H9 (cell line): ENCODE measurements at regions not wholly inside any gene's neighbourhood (a gene's known extent, or its start where the extent isn't known, plus 50 kb on each side); places are given as distances from the start of the nearest gene placed in this dataset.
A peak's percentile ranks its signal among the peaks of the same experiment; 100 is the strongest.

Experiments used
- DNase-seq: peaks from one replicate; pipeline ENCODE4 v3.0.0-alpha.2; 2017
- H2AFZ ChIP-seq: one replicate; pipeline ENCODE4 v1.6.1; 2013; ENCODE audit warnings: mild to moderate bottlenecking, low read length, control low read depth, moderate library complexity
- H2AK5ac ChIP-seq: 2 replicates; pipeline ENCODE4 v1.6.1; 2013; ENCODE audit warnings: low read length, control low read depth, mixed read lengths; ENCODE audit not compliant: insufficient read length
- H2BK120ac ChIP-seq: one replicate; pipeline ENCODE4 v1.6.1; 2013; ENCODE audit warnings: low read depth, mild to moderate bottlenecking, low read length, control low read depth, inconsistent platforms; ENCODE audit not compliant: poor library complexity, severe bottlenecking
- H2BK12ac ChIP-seq: 2 replicates; pipeline ENCODE4 v1.6.1; 2013; ENCODE audit warnings: low read length, control low read depth, mixed read lengths, low read depth; ENCODE audit not compliant: insufficient read length
- H2BK15ac ChIP-seq: 2 replicates; pipeline ENCODE4 v1.6.1; 2013; ENCODE audit warnings: low read depth, low read length, control low read depth
- H2BK20ac ChIP-seq: one replicate; pipeline ENCODE4 v1.6.1; 2013; ENCODE audit warnings: low read depth, mild to moderate bottlenecking, low read length, control low read depth, inconsistent platforms; ENCODE audit not compliant: poor library complexity, severe bottlenecking
- H2BK5ac ChIP-seq: 2 replicates; pipeline ENCODE4 v1.6.1; 2013; ENCODE audit warnings: low read length, control low read depth, mixed read lengths; ENCODE audit not compliant: insufficient read length
- H3K14ac ChIP-seq: 2 replicates; pipeline ENCODE4 v1.6.1; 2013; ENCODE audit warnings: low read length, control low read depth; ENCODE audit not compliant: insufficient read depth
- H3K18ac ChIP-seq: 2 replicates; pipeline ENCODE4 v1.6.1; 2013; ENCODE audit warnings: low read depth, mild to moderate bottlenecking, mixed read lengths, low read length, control low read depth; ENCODE audit not compliant: insufficient read length
- H3K23ac ChIP-seq: 2 replicates; pipeline ENCODE4 v1.6.1; 2013; ENCODE audit warnings: low read length, control low read depth, mixed read lengths, low read depth; ENCODE audit not compliant: insufficient read length
- H3K23me2 ChIP-seq: 2 replicates; pipeline ENCODE4 v1.6.1; 2013; ENCODE audit warnings: low read depth, mild to moderate bottlenecking, mixed read lengths, low read length, control low read depth; ENCODE audit not compliant: insufficient read length, poor library complexity, severe bottlenecking
- H3K27ac ChIP-seq: 2 replicates; pipeline ENCODE4 v1.5.1; 2013; ENCODE audit warnings: low read length, control low read depth, mixed read lengths, low read depth; ENCODE audit not compliant: insufficient read length
- H3K27me3 ChIP-seq: 2 replicates; pipeline ENCODE4 v1.6.1; 2013; ENCODE audit warnings: low read length, control low read depth, inconsistent platforms; ENCODE audit not compliant: insufficient read depth
- H3K4ac ChIP-seq: 2 replicates; pipeline ENCODE4 v1.6.1; 2013; ENCODE audit warnings: low read depth, mild to moderate bottlenecking, control low read depth, inconsistent platforms, low read length, moderate library complexity
- H3K4me1 ChIP-seq: 2 replicates; pipeline ENCODE4 v1.6.1; 2013; ENCODE audit warnings: low read length, control low read depth, inconsistent platforms; ENCODE audit not compliant: insufficient read depth
- H3K4me2 ChIP-seq: 2 replicates; pipeline ENCODE4 v1.6.1; 2013; ENCODE audit warnings: low read length, control low read depth, mixed read lengths; ENCODE audit not compliant: insufficient read length, insufficient read depth
- H3K56ac ChIP-seq: 2 replicates; pipeline ENCODE4 v1.6.1; 2013; ENCODE audit warnings: low read depth, mild to moderate bottlenecking, mixed read lengths, low read length, control low read depth; ENCODE audit not compliant: insufficient read length
- H3K79me1 ChIP-seq: 2 replicates; pipeline ENCODE4 v1.6.1; 2013; ENCODE audit warnings: low read depth, mild to moderate bottlenecking, moderate library complexity, low read length, control low read depth, inconsistent platforms; ENCODE audit not compliant: insufficient read depth, poor library complexity, severe bottlenecking
- H3K79me2 ChIP-seq: 2 replicates; pipeline ENCODE4 v1.6.1; 2013; ENCODE audit warnings: low read length, control low read depth, inconsistent platforms; ENCODE audit not compliant: insufficient read depth
- H3K9ac ChIP-seq: 2 replicates; pipeline ENCODE4 v1.6.1; 2013; ENCODE audit warnings: low read length, control low read depth, mixed read lengths; ENCODE audit not compliant: insufficient read length; ENCODE audit errors: extremely low read depth
- H3K9me3 ChIP-seq: one replicate; pipeline ENCODE4 v1.6.1; 2013; ENCODE audit warnings: low read depth, low read length, inconsistent platforms; ENCODE audit not compliant: control insufficient read depth
- H3T11ph ChIP-seq: one replicate; pipeline ENCODE4 v1.6.1; 2013; ENCODE audit warnings: mild to moderate bottlenecking, low read length, control low read depth, inconsistent platforms
- H4K20me1 ChIP-seq: one replicate; pipeline ENCODE4 v1.6.1; 2013; ENCODE audit not compliant: control insufficient read depth, insufficient read length, insufficient read depth
- H4K5ac ChIP-seq: 2 replicates; pipeline ENCODE4 v1.6.1; 2013; ENCODE audit warnings: low read depth, mild to moderate bottlenecking, mixed read lengths, low read length, control low read depth; ENCODE audit not compliant: insufficient read length
- H4K8ac ChIP-seq: replicated peaks from 2 replicates; pipeline ENCODE4 v1.6.1; 2013; ENCODE audit warnings: low read length, control low read depth, mixed read lengths, low read depth; ENCODE audit not compliant: insufficient read length
- H4K91ac ChIP-seq: 2 replicates; pipeline ENCODE4 v1.6.1; 2013; ENCODE audit warnings: low read depth, mild to moderate bottlenecking, moderate library complexity, mixed read lengths, low read length, control low read depth; ENCODE audit not compliant: insufficient read length
- H3K27ac Mint-ChIP-seq, 3 experiments: 2 replicates in 2 of 3; 3 replicates in 1 of 3; pipeline ENCODE4 v1.8.0; 2020 to 2021; ENCODE audit warnings: mixed read lengths in 3 of 3, mild to moderate bottlenecking in 1 of 3, moderate library complexity in 1 of 3
- H3K27me3 Mint-ChIP-seq: 2 replicates; pipeline ENCODE4 v1.8.0; 2021; ENCODE audit warnings: low read depth, mild to moderate bottlenecking, moderate library complexity, mixed read lengths
- H3K36me3 Mint-ChIP-seq, 3 experiments: 2 replicates in 2 of 3; 3 replicates in 1 of 3; pipeline ENCODE4 v1.8.0; 2020 to 2021; ENCODE audit warnings: low read depth in 3 of 3, mixed read lengths in 3 of 3; ENCODE audit not compliant: insufficient read depth in 1 of 3
- H3K4me1 Mint-ChIP-seq, 2 experiments: 2 replicates each; pipeline ENCODE4 v1.8.0; 2020; ENCODE audit warnings: mixed read lengths in 2 of 2
- H3K4me3 Mint-ChIP-seq, 2 experiments: 2 replicates in 1 of 2; 3 replicates in 1 of 2; pipeline ENCODE4 v1.8.0; 2020 to 2021; ENCODE audit warnings: mild to moderate bottlenecking in 2 of 2, mixed read lengths in 2 of 2, moderate library complexity in 1 of 2
- H3K9me3 Mint-ChIP-seq, 2 experiments: 2 replicates in 1 of 2; 3 replicates in 1 of 2; pipeline ENCODE4 v1.8.0; 2020; ENCODE audit warnings: mild to moderate bottlenecking in 2 of 2, mixed read lengths in 2 of 2, moderate library complexity in 1 of 2
- CTCF ChIP-seq: fragments of 200-600 bp; sonication (generic); conservative IDR thresholded peaks from 3 replicates; pipeline ENCODE4 v1.8.0; 2021; ENCODE audit warnings: antibody characterized with exemption, mild to moderate bottlenecking
- WGBS: extraction: QIAGEN DNeasy Blood & Tissue Kit; methylation state at CpG from one replicate; pipeline ENCODE4 v1.1.7; 2013; ENCODE audit warnings: missing lambda C conversion rate, low lambda C conversion rate, mixed read lengths; ENCODE audit not compliant: insufficient read length; ENCODE audit errors: extremely low coverage; 5-methylcytosine and 5-hydroxymethylcytosine counted together

DNA sequence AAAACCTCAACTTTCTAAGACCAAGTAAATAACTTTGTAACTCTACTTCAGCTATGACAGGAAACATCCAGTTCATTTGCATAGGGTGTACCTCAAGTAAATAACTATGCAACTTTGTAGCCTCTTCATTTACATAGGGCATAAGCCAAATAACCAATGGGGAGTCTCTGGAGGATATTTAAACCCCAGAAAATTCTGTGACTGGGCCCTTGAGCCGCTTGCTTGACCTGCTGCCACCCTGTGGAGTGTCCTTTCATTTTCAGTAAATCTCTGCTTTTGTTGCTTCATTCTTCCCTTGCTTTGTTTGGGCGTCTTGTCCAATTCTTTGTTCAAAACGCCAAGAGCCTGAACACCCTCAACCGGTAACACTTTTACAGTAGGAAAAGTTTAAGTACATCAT is 1112.7 kb upstream of the NRXN1 start:
- Mint-ChIP-seq H3K4me3 (no peak overlapping the region), H3K4me1 (peaks cover 2 to 8% of the 10 kb centered on the region in 2 experiments; a peak in 3 of 4 replicates), H3K9me3 (no peaks in the 10 kb centered on the region), H3K27me3 (no peaks in the 10 kb centered on the region), H3K27ac (peak overlapping the region in 1 of 3 experiments; percentile 76; a peak in 2 of 7 replicates), H3K36me3 (no peaks in the 10 kb centered on the region)
- Histone ChIP-seq H4K8ac (no peak overlapping the region), H2BK5ac (no peak overlapping the region), H2BK120ac (no peak overlapping the region), H3K79me1 (no peaks in the 10 kb centered on the region), H3K14ac (no peak overlapping the region), H3K27me3 (no peaks in the 10 kb centered on the region), H3K4me1 (no peaks in the 10 kb centered on the region), H4K5ac (no peak overlapping the region), H2BK12ac (no peak overlapping the region), H3K4me2 (no peak overlapping the region), H2BK20ac (no peak overlapping the region), H3K18ac (no peak overlapping the region), H3K9me3 (no peaks in the 10 kb centered on the region), H2AFZ (no peak overlapping the region), H3K23me2 (no peaks in the 10 kb centered on the region), H3K4ac (no peak overlapping the region), H4K20me1 (no peaks in the 10 kb centered on the region), H3K56ac (no peak overlapping the region), H4K91ac (no peak overlapping the region), H3K9ac (no peak overlapping the region), H3K27ac (no peak overlapping the region), H2AK5ac (no peak overlapping the region), H3K79me2 (no peaks in the 10 kb centered on the region), H2BK15ac (no peak overlapping the region), H3K23ac (no peak overlapping the region), H3T11ph (no peak overlapping the region)
- DNase-seq: no peak
- peak; percentile 37; the same call in 2 of the 3 replicates for TF ChIP-seq CTCF
- WGBS: no CpG with 5 or more reads among the region's 4 CpGs
